A673 (cell line): ENCODE measurements at regions not wholly inside any gene's neighbourhood (a gene's known extent, or its start where the extent isn't known, plus 50 kb on each side); places are given as distances from the start of the nearest gene placed in this dataset.

Experiments
- BruUV-seq: library from RNA; stranded (reverse); fragments of 400-500 nt; replicated peaks from 2 replicates; lab custom pipeline; 2021; lab: Mats Ljungman, UMichigan
- CTCF ChIA-PET: fragments of 300-600 bp; sonication (Branson Sonifier 250); formaldehyde crosslinking; loops from one replicate; lab custom pipeline; 2022; ENCODE audit warnings: antibody characterized with exemption; lab: Charles Lee
- POLR2A ChIA-PET: fragments of 300-600 bp; sonication (Branson Sonifier 250); formaldehyde crosslinking; loops from one replicate; lab custom pipeline; 2022; ENCODE audit warnings: antibody characterized with exemption; ENCODE audit not compliant: low non-redundant PET; lab: Charles Lee
- DNase-seq: peaks from one replicate; pipeline ENCODE4 v3.0.0-alpha.2; 2015; ENCODE audit warnings: low spot score
- H3K27ac ChIP-seq: fragments of 200-600 bp; sonication (generic); 2 replicates; pipeline ENCODE4 v1.5.1; 2016; ENCODE audit warnings: mixed run types, low read depth, mild to moderate bottlenecking, mixed read lengths, antibody characterized with exemption, low read length; ENCODE audit not compliant: poor library complexity, severe bottlenecking
- H3K27me3 ChIP-seq: fragments of 200-600 bp; sonication (generic); replicated peaks from 2 replicates; pipeline ENCODE4 v1.6.1; 2017; ENCODE audit warnings: mixed run types, low read depth, mild to moderate bottlenecking, mixed read lengths, antibody characterized with exemption, low read length; ENCODE audit not compliant: insufficient read depth, poor library complexity
- H3K36me3 ChIP-seq: fragments of 200-600 bp; sonication (generic); 2 replicates; pipeline ENCODE4 v1.6.1; 2016; ENCODE audit warnings: mixed run types, mild to moderate bottlenecking, mixed read lengths, antibody characterized with exemption, low read length; ENCODE audit not compliant: insufficient read depth, poor library complexity, severe bottlenecking
- H3K4me1 ChIP-seq: fragments of 200-600 bp; sonication (generic); 2 replicates; pipeline ENCODE4 v1.6.1; 2017; ENCODE audit warnings: mixed run types, mild to moderate bottlenecking, mixed read lengths, antibody characterized with exemption, low read length; ENCODE audit not compliant: insufficient read depth, poor library complexity, severe bottlenecking
- H3K4me3 ChIP-seq: fragments of 200-600 bp; sonication (generic); 2 replicates; pipeline ENCODE4 v1.5.1; 2016; ENCODE audit warnings: low read depth, mixed run types, mild to moderate bottlenecking, mixed read lengths, low read length; ENCODE audit not compliant: poor library complexity, severe bottlenecking
- H3K9me3 ChIP-seq: fragments of 200-600 bp; sonication (generic); 2 replicates; pipeline ENCODE4 v1.6.1; 2016; ENCODE audit warnings: mixed run types, low read depth, mild to moderate bottlenecking, mixed read lengths, antibody characterized with exemption, low read length; ENCODE audit not compliant: poor library complexity, severe bottlenecking
- CTCF ChIP-seq: fragments of 300-800, 200-600 bp; sonication (generic); conservative IDR thresholded peaks from 2 replicates; pipeline ENCODE4 v1.5.1; 2017; ENCODE audit warnings: low read depth, mild to moderate bottlenecking, antibody characterized with exemption, low read length, moderate library complexity, mixed read lengths
- EZH2 ChIP-seq: fragments of 200-600 bp; sonication (generic); IDR thresholded peaks from 2 replicates; pipeline ENCODE4 v1.6.1; 2017; ENCODE audit warnings: borderline replicate concordance, low read depth, mild to moderate bottlenecking, mixed read lengths, antibody characterized with exemption, low read length; ENCODE audit not compliant: poor library complexity, severe bottlenecking
- intact Hi-C: fragments of 100-400 bp; cut with micrococcal nuclease; formaldehyde crosslinking; loops from one replicate; pipeline ENCODE4 v1.10.0; 2022; ENCODE audit not compliant: unreplicated experiment

GRCh38 chr5:89265511-89266179 lies 382.7 kb upstream of the MEF2C start:
- Histone ChIP-seq H3K4me1 (no peaks in the 10 kb centered on the region), H3K27me3 (no peaks in the 10 kb centered on the region), H3K4me3 (no peak overlapping the region), H3K9me3 (no peaks in the 10 kb centered on the region), H3K27ac (no peak overlapping the region), H3K36me3 (no peaks in the 10 kb centered on the region)
- ChIA-PET POLR2A (no interaction called here), CTCF (no interaction called here)
- no TSS peak for BruUV-seq
- no peak for DNase-seq
- TF ChIP-seq CTCF: no peak
- TF ChIP-seq EZH2: no peak
- intact Hi-C loops: no loop called here

- H3K27ac ChIP-seq: no peak overlapping the region
- intact Hi-C loops: no loop called here
- TF ChIP-seq CTCF (no peak), EZH2 (no peak)
- BruUV-seq: no TSS peak
- ChIA-PET POLR2A (interaction anchor here (0.6 kb wide), 1 partner anchor 702 kb away, joined by 4 read pairs; no protein-coding TSS in a partner anchor), CTCF (no interaction called here)
- H3K4me3 ChIP-seq: no peak overlapping the region
- DNase-seq: no peak
- no peaks in the 10 kb centered on the region for H3K36me3 ChIP-seq
- H3K27me3 ChIP-seq: no peaks in the 10 kb centered on the region
- H3K4me1 ChIP-seq: no peaks in the 10 kb centered on the region
- H3K9me3 ChIP-seq: no peaks in the 10 kb centered on the region
Measured at GRCh38 chr5:89263846-89264245, 380.9 kb upstream of the MEF2C start.

- TF ChIP-seq EZH2 (no peak), CTCF (no peak)
- intact Hi-C loops: no loop called here
Measured at GRCh38 chr5:89262030-89262429, 379.0 kb upstream of the MEF2C start.

More at GRCh38 chr5:89262030-89262429, 379.0 kb upstream of the MEF2C start:
- H3K27ac ChIP-seq: no peak overlapping the region
- no peak for DNase-seq
- no peak overlapping the region for H3K4me3 ChIP-seq
- ChIA-PET POLR2A (no interaction called here), CTCF (no interaction called here)
- H3K4me1 ChIP-seq: no peaks in the 10 kb centered on the region
- no peaks in the 10 kb centered on the region for H3K36me3 ChIP-seq
- H3K9me3 ChIP-seq: no peaks in the 10 kb centered on the region
- H3K27me3 ChIP-seq: no peaks in the 10 kb centered on the region
- BruUV-seq: no TSS peak
